A549 (cell line): ENCODE measurements at regions not wholly inside any gene's neighbourhood (a gene's known extent, or its start where the extent isn't known, plus 50 kb on each side); places are given as distances from the start of the nearest gene placed in this dataset.
"Not testable (repeated sequence)": the region's sequence is repeated elsewhere in the genome, so short reads cannot be mapped to it uniquely, and the experiment has no call there.

Source experiments
- ATAC-seq, 2 experiments: fragments of 200-7000 bp in 1 of 2; fragments of >200 bp in 1 of 2; cut with Nextera tagmentation in 1 of 2; cut with Tn5 transposase in 1 of 2; 3 replicates each; pipeline versions ENCODE4 v1.8.0 to v1.9.1; 2018 to 2020; ENCODE audit warnings: mild to moderate bottlenecking in 1 of 2, moderate library complexity in 1 of 2
- CTCF ChIA-PET: fragments of 300-600 bp; sonication (Branson Sonifier 250); formaldehyde crosslinking; extraction: SDS; loops from one replicate; lab custom pipeline; 2021; ENCODE audit warnings: antibody characterized with exemption, inconsistent platforms; lab: Yijun Ruan, JAX
- POLR2A ChIA-PET: fragments of 350-600 bp; formaldehyde crosslinking; extraction: SDS; loops from one replicate; lab custom pipeline; 2021; ENCODE audit warnings: antibody characterized with exemption, inconsistent platforms; lab: Yijun Ruan, JAX
- DNase-seq, 2 experiments: peaks; one replicate each; pipeline versions ENCODE4 v3.0.0 to v3.0.0-alpha.2; 2011 to 2016; ENCODE audit warnings: low read depth in 1 of 2, low spot score in 1 of 2
- FAIRE-seq: peaks from 2 replicates; lab custom pipeline; 2011; peaks lifted over from hg19 to GRCh38; lab: Jason Lieb, UNC
- H3K27ac ChIP-seq, 2 experiments: fragments of >200 bp; sonication (Bioruptor Twin); formaldehyde crosslinking; 3 replicates each; pipeline ENCODE4 v1.5.1; 2016 to 2017
- H3K4me1 ChIP-seq: fragments of >200 bp; sonication (Bioruptor Twin); formaldehyde crosslinking; 3 replicates; pipeline ENCODE4 v1.6.1; 2016
- H3K4me2 ChIP-seq: fragments of >200 bp; sonication (Bioruptor Twin); formaldehyde crosslinking; 3 replicates; pipeline ENCODE4 v1.6.1; 2016
- H3K4me3 ChIP-seq: fragments of >200 bp; sonication (Bioruptor Twin); formaldehyde crosslinking; 3 replicates; pipeline ENCODE4 v1.5.1; 2016
- H3K9me3 ChIP-seq: fragments of >200 bp; sonication (Bioruptor Twin); formaldehyde crosslinking; 3 replicates; pipeline ENCODE4 v1.6.1; 2016
- BHLHE40 ChIP-seq: IDR thresholded peaks from 2 replicates; pipeline ENCODE4 v1.6.1; 2012; ENCODE audit warnings: low read depth, low read length, inconsistent platforms
- CBX8 ChIP-seq: fragments of 200-600 bp; sonication (generic); IDR thresholded peaks from 2 replicates; pipeline ENCODE4 v1.6.1; 2016
- CHD4 ChIP-seq: fragments of 200-600 bp; sonication (generic); IDR thresholded peaks from 2 replicates; pipeline ENCODE4 v1.6.1; 2016; ENCODE audit warnings: antibody characterized with exemption, mild to moderate bottlenecking, borderline replicate concordance
- EHF ChIP-seq: fragments of 250-450 bp; sonication (Bioruptor Pico); IDR thresholded peaks from 2 replicates; pipeline ENCODE4 v1.5.0; 2020; ENCODE audit warnings: mild to moderate bottlenecking
- ELK1 ChIP-seq: fragments of 150-350 bp; IDR thresholded peaks from 2 replicates; pipeline ENCODE4 v1.6.1; 2014; ENCODE audit warnings: low read depth, mild to moderate bottlenecking, low read length
- EP300 ChIP-seq, 2 experiments: fragments of >200 bp; sonication (Bioruptor Twin); formaldehyde crosslinking; IDR thresholded peaks; 2 replicates in 1 of 2; 3 replicates in 1 of 2; pipeline ENCODE4 v1.6.1; 2016 to 2017
- ESRRA ChIP-seq: fragments of 150-350 bp; IDR thresholded peaks from 2 replicates; pipeline ENCODE4 v1.6.1; 2014; ENCODE audit warnings: mild to moderate bottlenecking, low read length, borderline replicate concordance
- FOXS1 ChIP-seq: fragments of 250-450 bp; sonication (Bioruptor Pico); IDR thresholded peaks from 2 replicates; pipeline ENCODE4 v1.5.0; 2020; ENCODE audit warnings: mild to moderate bottlenecking, moderate library complexity
- GATA3 ChIP-seq: IDR thresholded peaks from 2 replicates; pipeline ENCODE4 v1.6.1; 2012; ENCODE audit warnings: borderline replicate concordance
- HDAC2 ChIP-seq: fragments of 200-600 bp; sonication (generic); IDR thresholded peaks from 2 replicates; pipeline ENCODE4 v1.6.1; 2016
- HMGXB4 ChIP-seq: fragments of 250-450 bp; sonication (Bioruptor Pico); IDR thresholded peaks from 2 replicates; pipeline ENCODE4 v1.5.0; 2021; ENCODE audit warnings: mild to moderate bottlenecking, moderate library complexity, borderline replicate concordance
- HOXB5 ChIP-seq: fragments of 250-450 bp; sonication (Bioruptor Pico); IDR thresholded peaks from 2 replicates; pipeline ENCODE4 v1.5.0; 2020; ENCODE audit warnings: mild to moderate bottlenecking, moderate library complexity
- JUN ChIP-seq, 2 experiments: fragments of >200 bp; sonication (Bioruptor Twin); formaldehyde crosslinking; IDR thresholded peaks; 2 replicates in 1 of 2; 3 replicates in 1 of 2; pipeline ENCODE4 v1.6.1; 2016 to 2017
- JUNB ChIP-seq: fragments of >200 bp; sonication (Bioruptor Twin); formaldehyde crosslinking; IDR thresholded peaks from 2 replicates; pipeline ENCODE4 v1.6.1; 2016
- KDM5A ChIP-seq: fragments of 200-600 bp; sonication (generic); IDR thresholded peaks from 2 replicates; pipeline ENCODE4 v1.6.1; 2016; ENCODE audit warnings: antibody characterized with exemption, mild to moderate bottlenecking
- MAFK ChIP-seq: fragments of 450-650 bp; IDR thresholded peaks from 2 replicates; pipeline ENCODE4 v1.6.1; 2014; ENCODE audit not compliant: partially characterized antibody
- NPAS2 ChIP-seq: fragments of 250-450 bp; sonication (Bioruptor Pico); IDR thresholded peaks from 2 replicates; pipeline ENCODE4 v1.8.0; 2022; ENCODE audit warnings: mild to moderate bottlenecking, moderate library complexity, borderline replicate concordance
- PHF8 ChIP-seq: fragments of 200-600 bp; sonication (generic); IDR thresholded peaks from 2 replicates; pipeline ENCODE4 v1.6.1; 2016; ENCODE audit warnings: low read depth, mild to moderate bottlenecking, antibody characterized with exemption, moderate library complexity, borderline replicate concordance
- POLR2AphosphoS2 ChIP-seq: conservative IDR thresholded peaks from 2 replicates; pipeline ENCODE4 v1.6.1; 2012; ENCODE audit warnings: low read length, improper control_type of control experiment, inconsistent platforms
- RARB ChIP-seq: fragments of 250-450 bp; sonication (Bioruptor Pico); IDR thresholded peaks from 2 replicates; pipeline ENCODE4 v1.8.0; 2021; ENCODE audit warnings: mild to moderate bottlenecking, moderate library complexity
- TFCP2L1 ChIP-seq: fragments of 250-450 bp; sonication (Bioruptor Pico); IDR thresholded peaks from 2 replicates; pipeline ENCODE4 v1.5.0; 2021; ENCODE audit warnings: mild to moderate bottlenecking
- TP53 ChIP-seq: fragments of 250-450 bp; sonication (Bioruptor Pico); IDR thresholded peaks from 2 replicates; pipeline ENCODE4 v1.5.0; 2021; ENCODE audit warnings: mild to moderate bottlenecking, moderate library complexity
- ZC3H11A ChIP-seq: fragments of 450-650 bp; IDR thresholded peaks from 2 replicates; pipeline ENCODE4 v1.6.1; 2014; ENCODE audit warnings: antibody characterized with exemption, mild to moderate bottlenecking
- ZFP36 ChIP-seq: fragments of 450-650 bp; IDR thresholded peaks from 2 replicates; pipeline ENCODE4 v1.6.1; 2014; ENCODE audit warnings: borderline replicate concordance; ENCODE audit not compliant: partially characterized antibody
- WGBS: methylation state at CpG from one replicate; pipeline ENCODE4 v1.1.6; 2017; ENCODE audit errors: missing lambda C conversion rate; 5-methylcytosine and 5-hydroxymethylcytosine counted together

GRCh38 chr6:14478381-14479225 lies 361.0 kb downstream of the CD83 start (continued):
- TF ChIP-seq FOXS1 (CRISPR knock-in tag) (no peak), JUNB (no peak), RARB (CRISPR knock-in tag) (no peak), CBX8 (no peak)
- TF ChIP-seq, all 56 proteins: peak for 0

- H3K27ac ChIP-seq, POLR2A ChIA-PET, FAIRE-seq, DNase-seq, H3K9me3 ChIP-seq, H3K4me1 ChIP-seq, H3K4me3 ChIP-seq, ATAC-seq, H3K4me2 ChIP-seq, CTCF ChIA-PET: not testable (repeated sequence)
- no CpG with 5 or more reads among the region's 1 CpG for WGBS
Observed at GRCh38 chr6:14481946-14482345, 364.4 kb downstream of the CD83 start.

GRCh38 chr6:14487625-14488024 lies 370.1 kb downstream of the CD83 start:
- FAIRE-seq (no peak), ATAC-seq (no peak), DNase-seq (no peak)
- no CpG with 5 or more reads among the region's 3 CpGs for WGBS
- Histone ChIP-seq H3K4me1 (peaks cover 7% of the 10 kb centered on the region; the same call in 1 of the 3 replicates), H3K4me2 (no peak overlapping the region), H3K9me3 (no peaks in the 10 kb centered on the region), H3K4me3 (no peak overlapping the region), H3K27ac (no peak overlapping the region)
- POLR2A ChIA-PET = no interaction called here
- no peak for TF ChIP-seq ZFP36
- TF ChIP-seq HMGXB4 = no peak
- TF ChIP-seq TFCP2L1 (CRISPR knock-in tag) = no peak
- TF ChIP-seq ESRRA = no peak
- no peak for TF ChIP-seq EHF (CRISPR knock-in tag)
- TF ChIP-seq KDM5A = no peak
- no peak for TF ChIP-seq HDAC2
- TF ChIP-seq EP300 (IDR thresholded peaks at IDR 0.05) = no peak
- TF ChIP-seq CHD4 = no peak
- CTCF ChIA-PET = interaction anchor here (0.9 kb wide), 1 partner anchor 8 kb away, joined by 3 read pairs; no protein-coding TSS in a partner anchor

GRCh38 chr6:14488180-14488579 lies 370.6 kb downstream of the CD83 start:
- CTCF ChIA-PET = interaction anchor here (0.9 kb wide), 1 partner anchor 9 kb away, joined by 3 read pairs; no protein-coding TSS in a partner anchor
- 94% methylated on average over 1 of the region's 2 CpGs for WGBS
- H3K4me3 ChIP-seq = no peak overlapping the region
- FAIRE-seq (no peak), ATAC-seq (no peak), DNase-seq (no peak)
- H3K4me1 ChIP-seq = peaks cover 7% of the 10 kb centered on the region; the same call in 1 of the 3 replicates
- H3K27ac ChIP-seq = no peak overlapping the region
- TF ChIP-seq ZFP36 (no peak), BHLHE40 (no peak), JUN (IDR thresholded peaks at IDR 0.05) (no peak), GATA3 (no peak)
- H3K4me2 ChIP-seq = no peak overlapping the region
- POLR2A ChIA-PET = no interaction called here
- H3K9me3 ChIP-seq = no peaks in the 10 kb centered on the region

GRCh38 chr6:14489445-14489844 lies 371.9 kb downstream of the CD83 start:
- ATAC-seq = no peak
- Histone ChIP-seq H3K27ac (no peak overlapping the region), H3K4me2 (no peak overlapping the region), H3K4me3 (no peak overlapping the region), H3K9me3 (no peaks in the 10 kb centered on the region)
- CTCF ChIA-PET = no interaction called here
- TF ChIP-seq ZC3H11A (no peak), HOXB5 (CRISPR knock-in tag) (no peak), ELK1 (no peak), TP53 (CRISPR knock-in tag) (no peak), POLR2AphosphoS2 (no peak), PHF8 (no peak), NPAS2 (no peak), MAFK (peak; percentile 13)
- TF ChIP-seq, all 56 proteins: peak for 1
- FAIRE-seq = no peak
- POLR2A ChIA-PET = no interaction called here
- 87% methylated on average over 3 of the region's 3 CpGs for WGBS
- DNase-seq = no peak
- H3K4me1 ChIP-seq = peaks cover 7% of the 10 kb centered on the region; the same call in 1 of the 3 replicates
